ENCODE measurements at regions not wholly inside any gene's neighbourhood (a gene's known extent, or its start where the extent isn't known, plus 50 kb on each side); places are given as distances from the start of the nearest gene placed in this dataset.
"Not testable (repeated sequence)": the region's sequence is repeated elsewhere in the genome, so short reads cannot be mapped to it uniquely, and the experiment has no call there.

- no peak for DNase-seq
Measured at GRCh38 chr20:52049001-52049731, 142.4 kb downstream of the ZFP64 start.

DNA sequence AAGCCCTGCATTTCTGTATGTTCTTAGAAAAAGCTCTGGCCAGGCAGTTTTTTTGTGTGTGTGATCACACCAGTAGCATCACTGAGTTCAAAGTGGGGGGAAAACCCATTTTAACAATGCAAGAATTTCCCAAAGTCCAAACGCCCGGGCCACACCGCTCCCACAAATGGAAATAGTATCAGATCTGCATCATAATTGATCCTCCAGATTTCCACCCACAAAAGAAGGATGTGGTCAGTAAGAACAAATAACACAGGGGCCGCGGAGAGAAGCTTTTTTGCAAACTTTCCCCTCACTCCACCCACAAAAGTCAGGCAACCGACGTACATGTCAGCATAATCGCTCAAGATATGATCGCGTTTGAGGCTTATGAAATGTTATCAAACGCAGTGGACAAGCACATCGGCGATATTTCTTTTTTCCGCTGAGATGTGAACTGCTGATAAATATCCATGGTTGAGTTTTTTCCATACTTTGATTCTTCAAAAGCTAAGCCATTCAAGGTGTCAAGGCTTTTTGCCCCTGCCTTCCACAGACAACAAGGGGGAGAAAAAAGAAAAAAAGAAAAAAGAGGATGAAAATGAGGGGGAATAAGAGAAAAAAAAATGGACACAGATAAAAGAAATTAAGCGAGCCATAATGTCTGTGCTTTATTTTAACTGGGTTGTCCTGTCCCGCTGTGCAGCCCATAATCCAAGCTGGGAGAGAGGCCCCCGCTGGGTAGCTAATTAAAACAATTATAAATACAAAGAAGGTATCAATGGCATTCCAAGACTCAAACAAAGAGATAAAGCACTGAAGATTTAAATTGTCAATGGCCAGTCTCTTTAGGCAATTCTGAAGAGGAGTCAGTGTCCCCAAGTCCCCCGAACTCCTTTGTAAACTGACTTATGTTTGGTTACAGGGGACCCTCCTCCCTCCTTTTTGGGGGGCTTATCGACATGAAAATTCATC lies 143.5 kb downstream of the ZFP64 start:
- no peak for DNase-seq

DNA sequence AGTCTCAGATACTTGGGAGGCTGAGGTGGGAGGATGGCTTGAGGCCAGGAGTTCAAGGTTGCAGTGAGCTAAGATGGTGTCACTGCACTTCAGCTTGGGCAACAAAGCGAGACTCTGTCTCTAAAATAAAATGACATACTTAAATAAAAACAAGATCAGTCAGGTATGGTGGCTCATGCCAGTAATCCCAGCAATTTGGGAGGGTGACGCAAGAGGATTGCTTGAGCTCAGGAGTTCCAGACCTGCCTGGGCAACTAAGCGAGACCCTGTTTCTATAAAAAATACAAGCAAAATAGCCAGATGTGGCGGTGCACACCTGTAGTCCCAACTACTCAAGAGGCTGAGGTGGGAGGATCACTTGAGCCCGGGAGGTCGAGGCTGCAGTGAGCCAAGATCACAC lies 149.6 kb downstream of the ZFP64 start:
- no peak for DNase-seq

DNA sequence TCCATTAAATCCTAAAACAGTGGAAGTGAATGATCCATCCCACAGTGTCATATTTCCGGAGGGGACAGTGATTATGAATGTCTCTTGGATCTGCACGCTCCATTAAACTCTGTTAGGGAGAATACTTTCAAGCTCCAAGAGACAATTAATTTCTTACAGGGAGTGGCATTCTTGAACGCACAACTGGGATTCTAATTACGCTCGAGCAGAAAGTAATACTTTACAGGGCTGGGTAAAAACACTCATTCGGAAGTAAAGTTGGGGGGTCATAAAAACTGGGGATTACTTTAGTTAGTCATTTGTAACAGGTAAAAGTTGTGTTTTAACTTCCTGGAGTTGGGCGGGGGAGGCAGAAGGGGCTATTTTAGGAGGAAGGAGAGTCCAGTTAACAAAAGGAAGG lies 151.8 kb downstream of the ZFP64 start:
- no peak for DNase-seq

DNA sequence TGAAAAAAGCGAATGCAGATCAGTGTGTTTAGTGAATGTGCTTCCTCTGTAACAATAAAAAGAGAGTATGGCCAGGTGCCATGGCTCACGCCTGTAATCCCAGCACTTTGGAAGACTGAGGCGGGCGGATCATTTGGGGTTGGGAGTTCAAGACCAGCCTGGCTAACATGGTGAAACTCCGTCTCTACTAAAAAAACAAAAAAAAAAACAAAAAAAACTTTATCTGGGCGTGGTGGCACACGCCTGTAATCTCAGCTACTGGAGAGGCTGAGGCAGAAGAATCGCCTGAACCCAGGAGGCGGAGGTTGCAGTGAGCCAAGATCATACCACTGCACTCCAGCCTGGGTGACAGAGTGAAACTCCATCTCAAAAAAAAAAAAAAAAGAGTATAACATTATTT lies 152.9 kb downstream of the ZFP64 start:
- DNase-seq = not testable (repeated sequence)

GRCh38 chr20:52037370-52037769 lies 154.2 kb downstream of the ZFP64 start:
- DNase-seq = no peak

GRCh38 chr20:52035977-52036376 lies 155.6 kb downstream of the ZFP64 start:
- DNase-seq = no peak

GRCh38 chr20:52035498-52035897 lies 156.1 kb downstream of the ZFP64 start:
- no peak for DNase-seq

- DNase-seq = no peak
Measured at GRCh38 chr20:52034581-52034980, 157.0 kb downstream of the ZFP64 start.

DNA sequence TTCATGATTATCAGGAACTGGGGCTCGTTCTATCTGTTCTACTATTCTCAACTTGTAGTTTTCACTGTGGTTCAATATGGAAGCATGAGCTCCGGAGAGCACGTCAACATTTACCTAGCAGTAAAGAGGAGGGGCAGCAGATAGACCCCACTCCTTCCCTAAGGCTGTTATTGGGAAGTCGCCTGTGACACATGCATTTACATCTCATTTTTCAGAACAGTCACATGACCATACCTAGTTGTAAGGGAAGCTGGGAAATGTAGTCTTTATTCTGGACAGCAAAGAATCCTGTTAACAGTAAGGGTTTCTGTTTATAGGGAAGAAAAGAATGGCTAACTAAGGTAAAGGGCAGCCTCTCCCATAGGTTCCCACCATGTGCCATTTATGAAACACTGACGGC lies 158.3 kb downstream of the ZFP64 start:
- no peak for DNase-seq

- not testable (repeated sequence) for DNase-seq
Measured at GRCh38 chr20:52032304-52032683, 159.3 kb downstream of the ZFP64 start.

DNA sequence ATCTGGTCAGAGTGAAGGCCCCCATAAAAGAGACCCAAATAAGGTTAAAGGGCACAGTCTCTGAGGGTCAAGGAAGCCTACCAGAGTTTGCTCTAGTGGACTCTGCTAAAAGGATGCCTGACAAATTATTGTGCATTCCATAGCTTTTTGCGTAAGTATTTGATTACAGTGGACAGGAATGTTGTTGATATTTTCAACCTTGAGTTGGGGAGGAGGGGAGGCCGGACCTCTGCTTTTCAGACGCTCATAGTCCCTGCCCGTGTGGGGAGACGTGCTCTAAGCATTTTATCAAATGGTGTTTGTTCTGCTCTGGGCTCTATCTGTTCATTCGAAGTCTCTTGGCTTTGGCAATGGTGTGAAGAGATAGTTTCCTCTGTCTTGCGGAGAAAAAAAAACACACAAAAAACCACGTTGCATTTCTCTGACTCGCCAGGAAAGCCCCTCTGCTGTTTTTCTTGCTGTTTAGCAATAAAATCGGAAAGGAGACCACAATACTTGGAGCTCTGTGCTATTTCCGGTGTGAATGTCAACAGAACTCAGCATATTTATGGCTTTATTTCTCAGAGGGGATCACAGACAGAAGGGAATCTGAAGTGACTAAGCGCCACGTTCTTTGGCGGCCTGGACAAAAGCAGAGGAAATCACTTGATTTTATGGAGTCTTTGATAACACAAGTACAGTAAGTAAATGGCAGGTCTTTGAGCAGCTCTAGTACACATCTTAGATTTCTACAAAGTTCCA lies 159.8 kb downstream of the ZFP64 start:
- no peak for DNase-seq

DNA sequence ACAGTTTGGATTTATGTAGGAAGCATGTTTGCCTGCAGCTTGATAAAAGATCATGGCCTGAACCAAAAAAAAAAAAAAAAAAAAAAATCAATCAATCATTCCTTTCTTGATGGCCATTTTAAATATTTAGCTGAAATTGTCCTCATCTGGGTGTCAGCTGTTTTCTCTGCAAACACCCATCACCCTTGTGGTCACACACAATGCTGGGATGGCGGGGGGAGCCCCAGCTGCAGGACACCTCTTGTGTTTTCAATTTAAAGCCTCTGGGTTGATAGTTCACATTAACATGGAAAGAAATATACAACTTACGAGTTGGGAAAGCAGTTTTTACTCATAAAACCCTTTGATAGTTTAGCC lies 160.4 kb downstream of the ZFP64 start:
- DNase-seq = no peak

DNA sequence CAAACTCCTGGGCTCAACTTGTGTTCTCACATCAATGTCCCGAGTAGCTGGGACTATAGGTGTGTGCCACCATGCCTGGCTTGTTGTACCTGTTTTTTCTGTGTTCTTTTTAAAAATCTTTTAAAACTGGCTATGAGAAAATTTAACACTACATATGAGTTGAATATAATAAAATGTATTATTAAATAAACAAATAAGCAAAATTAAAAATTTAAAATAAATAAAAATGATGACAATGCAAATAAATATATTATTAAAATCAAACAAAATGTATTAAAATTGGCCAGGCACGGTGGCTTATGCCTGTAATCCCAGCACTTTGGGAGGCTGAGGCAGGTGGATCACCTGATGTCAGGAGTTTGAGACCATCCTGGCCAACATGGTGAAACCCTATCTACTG lies 162.4 kb downstream of the ZFP64 start:
- DNase-seq = not testable (repeated sequence)

GRCh38 chr20:52025938-52026337 lies 165.6 kb downstream of the ZFP64 start:
- DNase-seq = no peak

DNA sequence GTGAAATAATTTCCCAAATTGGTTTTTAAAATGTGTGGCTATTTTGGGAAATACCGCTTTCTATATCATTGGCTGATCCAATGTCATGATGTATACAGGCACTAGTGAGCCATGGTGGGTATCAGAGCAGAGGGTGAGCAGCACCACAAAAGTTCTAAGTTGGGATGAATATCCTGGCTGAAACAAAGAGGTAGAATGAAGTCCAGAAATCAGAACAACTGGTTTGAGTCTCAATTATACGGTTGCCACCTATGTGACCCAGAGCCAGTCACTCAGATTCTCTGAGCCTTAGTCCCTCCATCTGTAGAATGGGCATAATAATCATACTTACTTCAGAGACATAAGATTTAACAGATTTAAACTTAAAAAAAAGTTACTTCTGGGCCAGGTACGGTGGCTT lies 172.3 kb downstream of the ZFP64 start:
- DNase-seq = no peak

DNA sequence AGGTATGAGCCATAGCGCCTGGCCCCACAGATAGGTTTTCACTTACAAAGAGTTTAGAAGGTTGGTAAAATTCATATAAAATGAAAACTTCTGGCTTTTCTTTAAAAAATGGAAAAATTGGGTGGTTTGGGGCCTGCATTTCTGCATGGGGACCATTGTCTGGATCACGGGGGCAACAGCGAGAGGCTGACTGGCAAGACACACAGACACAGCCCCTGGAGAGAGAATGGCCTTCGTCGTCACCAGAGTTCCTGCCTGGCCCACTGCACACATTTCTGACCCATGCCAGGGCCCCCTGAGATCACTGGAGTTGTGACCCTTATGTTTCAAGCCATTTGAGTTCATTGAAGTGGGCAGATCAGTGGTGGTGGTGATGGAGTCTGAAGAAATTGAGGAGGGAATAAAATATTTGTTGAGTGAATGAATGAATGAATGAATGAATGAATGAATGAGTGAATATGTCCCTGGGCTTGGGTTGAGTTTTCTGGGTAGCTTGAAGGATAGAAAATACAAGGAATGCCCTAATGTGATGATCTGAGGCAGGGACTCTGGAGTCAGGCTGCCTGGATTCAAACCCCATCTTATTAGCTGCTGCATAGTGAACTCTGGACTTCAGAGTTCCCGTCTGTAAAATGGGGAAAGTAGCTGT lies 173.8 kb downstream of the ZFP64 start:
- DNase-seq = no peak

DNA sequence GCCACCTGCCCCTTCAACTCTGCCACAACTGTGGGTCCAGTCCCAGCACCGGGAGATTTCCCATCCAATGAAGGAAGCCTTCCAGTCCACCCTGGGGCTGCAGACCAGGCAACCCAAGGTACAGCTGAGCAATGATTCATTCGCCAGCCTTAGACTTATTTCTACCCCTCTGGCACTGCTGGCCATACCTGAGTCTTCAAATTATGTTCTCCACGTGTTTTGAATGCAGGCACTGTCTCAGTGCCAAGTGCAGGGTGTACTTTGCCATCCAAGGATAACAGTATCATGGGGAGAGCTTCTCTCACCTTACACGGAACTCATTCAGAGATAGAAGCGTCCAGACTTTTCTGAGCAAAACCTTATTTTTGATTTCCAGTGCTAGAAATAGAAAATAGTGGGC lies 175.6 kb downstream of the ZFP64 start:
- no peak for DNase-seq

DNA sequence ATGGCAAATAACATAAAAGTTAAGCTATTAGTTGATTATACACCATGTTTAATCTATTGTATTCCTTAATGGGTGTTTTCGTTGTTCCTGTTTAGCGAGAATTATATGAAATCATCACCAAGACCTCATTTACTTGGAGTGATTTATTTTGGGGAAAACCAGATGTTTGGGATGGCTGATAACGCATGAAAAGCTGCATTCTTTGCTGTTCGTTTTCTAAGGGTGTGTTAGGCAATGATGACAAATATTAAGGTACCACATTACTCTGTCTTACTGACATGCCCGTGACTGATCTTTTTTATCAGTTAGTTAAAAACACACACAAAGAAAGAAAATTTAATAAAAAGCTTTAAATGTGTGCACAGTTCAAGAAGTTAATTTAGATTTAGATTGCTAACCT lies 176.4 kb downstream of the ZFP64 start:
- no peak for DNase-seq

DNA sequence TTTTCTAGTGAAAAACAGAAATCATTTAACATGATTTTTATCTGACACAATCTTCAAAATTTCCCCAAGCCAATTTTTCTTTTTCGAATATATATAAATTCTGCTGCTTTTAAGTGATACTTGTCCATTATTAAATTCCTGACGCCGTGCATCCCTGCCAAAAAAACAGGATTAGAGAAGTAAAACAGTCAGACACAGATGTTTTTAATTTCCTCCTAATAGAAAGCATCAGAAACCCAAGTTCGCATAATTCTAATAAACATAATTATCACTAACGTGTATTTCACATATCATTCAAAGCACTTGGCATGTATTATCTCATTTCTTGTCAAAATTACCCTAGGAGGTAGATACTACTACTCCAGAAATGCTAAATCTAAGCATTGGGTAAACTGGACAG lies 179.5 kb downstream of the ZFP64 start:
- DNase-seq = no peak

GRCh38 chr20:52011093-52011492 lies 180.5 kb downstream of the ZFP64 start:
- DNase-seq = no peak

- peak; percentile 97 for DNase-seq
Measured at GRCh38 chr20:52010541-52010940, 181.0 kb downstream of the ZFP64 start.

DNA sequence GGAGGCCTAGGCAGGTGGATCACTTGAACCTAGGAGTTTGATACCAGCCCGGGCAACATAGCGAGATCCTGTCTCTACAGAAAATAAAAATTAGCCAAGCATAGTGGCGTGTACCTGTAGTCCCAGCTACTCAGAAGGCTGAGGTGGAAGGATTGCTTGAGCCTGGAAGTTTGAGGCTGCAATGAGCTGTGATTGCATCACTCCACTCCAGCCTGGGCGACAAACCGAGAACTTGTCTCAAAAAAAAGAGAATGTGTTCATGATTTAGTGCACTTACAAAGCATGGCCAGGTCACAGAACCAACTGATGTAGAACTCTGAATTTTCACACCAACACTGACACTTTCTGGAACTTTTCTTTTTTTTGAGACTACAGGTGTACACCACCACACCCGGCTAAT lies 182.7 kb downstream of the ZFP64 start:
- no peak for DNase-seq
